KOPT-K1 (cell line): ENCODE measurements at regions not wholly inside any gene's neighbourhood (a gene's known extent, or its start where the extent isn't known, plus 50 kb on each side); places are given as distances from the start of the nearest gene placed in this dataset.
"Not testable (repeated sequence)": the region's sequence is repeated elsewhere in the genome, so short reads cannot be mapped to it uniquely, and the experiment has no call there.

Experiments used
- H3K27ac ChIP-seq: fragments of 200-600 bp; sonication (generic); 2 replicates; pipeline ENCODE4 v1.5.1; 2016; ENCODE audit warnings: antibody characterized with exemption, mild to moderate bottlenecking, low read depth, low read length; ENCODE audit not compliant: poor library complexity, severe bottlenecking
- H3K36me3 ChIP-seq: fragments of 200-600 bp; sonication (generic); 2 replicates; pipeline ENCODE4 v1.5.1; 2017; ENCODE audit warnings: antibody characterized with exemption, mild to moderate bottlenecking, low read length, moderate library complexity; ENCODE audit not compliant: insufficient read depth
- H3K9me3 ChIP-seq: fragments of 200-600 bp; sonication (generic); 2 replicates; pipeline ENCODE4 v1.5.1; 2017; ENCODE audit warnings: antibody characterized with exemption, low read length, mild to moderate bottlenecking; ENCODE audit not compliant: insufficient read depth, poor library complexity, severe bottlenecking

DNA sequence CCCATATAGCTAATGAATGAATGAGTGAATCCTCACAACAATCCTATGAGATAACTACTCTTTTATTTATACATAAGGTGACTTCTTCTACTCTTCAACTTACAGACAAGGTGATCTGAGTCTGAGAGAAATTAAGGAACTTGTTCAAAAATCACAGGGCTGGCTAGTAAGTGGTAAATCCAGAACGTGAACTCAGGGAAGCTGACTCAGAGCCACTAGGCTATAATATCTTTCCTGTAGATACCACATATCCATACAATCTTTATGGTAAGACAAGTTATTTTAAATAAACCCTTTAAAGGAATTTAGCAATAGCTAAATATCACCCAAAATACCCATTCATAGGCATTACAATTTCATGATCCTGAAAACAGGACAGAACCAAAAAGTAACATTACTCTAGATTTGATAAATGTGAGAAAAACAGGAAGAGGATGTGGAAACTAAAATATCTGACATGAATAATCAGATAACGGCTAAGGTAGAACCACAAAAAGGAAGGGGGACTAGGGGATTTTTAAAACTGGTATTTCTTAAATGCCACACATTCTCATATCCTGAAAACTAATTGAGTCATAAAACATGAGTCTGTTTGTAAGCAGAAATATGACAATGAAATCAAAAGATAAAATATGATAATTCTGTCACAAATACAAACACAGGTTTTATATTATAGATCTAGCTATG lies 119.7 kb downstream of the NBPF8 start:
- peak overlapping the region; percentile 53 for H3K27ac ChIP-seq
- H3K9me3 ChIP-seq, H3K36me3 ChIP-seq: not testable (repeated sequence)

DNA sequence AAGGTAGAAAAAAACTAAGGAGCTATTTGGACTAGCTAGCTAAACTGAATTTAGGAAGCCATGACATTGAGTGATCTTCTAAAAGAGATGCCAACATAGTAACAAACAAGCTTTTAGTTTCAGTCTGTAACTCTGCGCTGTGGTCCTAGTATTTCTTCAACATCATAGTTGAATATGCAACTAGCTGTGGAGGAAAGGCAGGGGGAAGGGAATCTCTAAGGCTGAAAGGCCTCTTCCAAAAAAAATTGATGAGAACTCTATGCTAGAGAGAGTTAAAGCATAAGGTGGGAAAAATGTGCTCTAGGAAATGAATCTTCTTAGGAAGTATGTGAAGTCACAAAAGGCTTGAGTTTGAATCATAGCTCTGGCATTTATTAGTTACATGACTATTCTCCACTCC lies 120.2 kb downstream of the NBPF8 start:
- H3K27ac ChIP-seq = peak overlapping the region; percentile 53
- H3K36me3 ChIP-seq, H3K9me3 ChIP-seq: not testable (repeated sequence)

GRCh38 chr1:120541394-120541793 lies 126.6 kb downstream of the NBPF8 start:
- H3K27ac ChIP-seq, H3K9me3 ChIP-seq, H3K36me3 ChIP-seq: not testable (repeated sequence)

GRCh38 chr1:120542365-120542764 lies 127.5 kb downstream of the NBPF8 start:
- H3K27ac ChIP-seq, H3K36me3 ChIP-seq, H3K9me3 ChIP-seq: not testable (repeated sequence)

DNA sequence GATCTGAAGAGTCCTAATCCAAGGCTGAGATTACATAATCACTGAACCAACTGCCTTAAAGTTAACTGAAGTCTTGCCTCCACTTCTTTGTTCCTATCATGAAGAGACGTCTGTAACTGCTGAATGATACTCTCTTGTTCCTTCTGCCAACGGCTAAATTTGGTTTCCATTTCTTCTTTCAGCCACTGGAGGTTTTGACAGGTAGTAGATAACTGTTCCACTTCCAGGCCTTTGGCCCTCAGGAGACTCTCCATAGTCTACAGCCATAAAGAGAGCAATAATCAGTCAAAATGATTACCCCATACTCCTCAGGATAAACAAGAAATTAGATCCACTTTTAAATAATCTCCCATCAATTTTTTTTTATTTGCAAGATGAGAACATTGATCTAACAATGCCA lies 128.1 kb downstream of the NBPF8 start:
- not testable (repeated sequence) for H3K36me3 ChIP-seq, H3K27ac ChIP-seq, H3K9me3 ChIP-seq

DNA sequence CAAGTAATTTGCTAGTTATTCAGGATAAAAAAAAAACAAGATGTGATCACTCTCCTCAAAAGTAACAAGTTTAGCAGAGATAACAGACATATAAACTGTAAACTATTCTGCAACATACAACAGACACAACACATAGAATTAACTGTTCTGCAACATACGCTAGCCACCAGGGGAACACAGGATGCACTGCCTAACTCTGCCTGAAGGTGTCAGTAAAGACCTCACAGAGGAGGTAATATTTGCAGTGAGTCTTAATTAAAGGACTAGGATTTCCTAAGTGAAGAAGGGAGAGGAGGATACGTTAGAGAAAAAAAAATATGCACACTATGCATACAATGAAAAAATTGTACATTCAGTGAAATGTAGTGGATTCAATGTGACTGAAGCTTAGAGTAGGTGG lies 129.6 kb downstream of the NBPF8 start:
- not testable (repeated sequence) for H3K27ac ChIP-seq, H3K9me3 ChIP-seq, H3K36me3 ChIP-seq

DNA sequence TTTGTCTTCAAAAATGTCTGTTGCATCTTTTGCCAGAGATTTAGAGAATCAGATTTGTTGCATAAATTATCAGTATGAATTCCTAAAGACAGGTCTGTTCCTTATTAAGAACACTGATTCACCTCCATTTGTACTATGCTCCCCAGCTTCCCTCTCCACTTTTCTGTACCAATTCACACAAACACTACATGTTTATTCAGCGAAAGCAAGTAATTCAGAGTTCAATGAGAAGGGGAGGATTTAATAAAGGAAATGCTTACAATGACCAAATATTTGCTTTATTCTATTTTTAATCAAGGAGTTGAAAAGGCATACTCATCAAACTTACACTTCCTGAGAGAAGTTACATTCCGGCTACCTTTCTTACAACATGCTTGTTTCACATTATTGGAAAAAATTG lies 135.5 kb downstream of the NBPF8 start:
- H3K27ac ChIP-seq, H3K36me3 ChIP-seq, H3K9me3 ChIP-seq: not testable (repeated sequence)

- not testable (repeated sequence) for H3K27ac ChIP-seq, H3K9me3 ChIP-seq, H3K36me3 ChIP-seq
These were observed 137.4 kb downstream of the NBPF8 start for GRCh38 chr1:120552190-120552589.

GRCh38 chr1:120557605-120558302 lies 142.9 kb downstream of the NBPF8 start:
- H3K27ac ChIP-seq = peak overlapping the region; percentile 53
- not testable (repeated sequence) for H3K9me3 ChIP-seq

GRCh38 chr1:120558303-120559060 lies 143.6 kb downstream of the NBPF8 start:
- not testable (repeated sequence) for H3K36me3 ChIP-seq, H3K9me3 ChIP-seq
- H3K27ac ChIP-seq = peak overlapping the region; percentile 53

More at GRCh38 chr1:120557605-120558302, 142.9 kb downstream of the NBPF8 start:
- H3K36me3 ChIP-seq = not testable (repeated sequence)

- peak overlapping the region; percentile 18 for H3K27ac ChIP-seq
- H3K9me3 ChIP-seq, H3K36me3 ChIP-seq: not testable (repeated sequence)
These were observed 146.9 kb downstream of the NBPF8 start for GRCh38 chr1:120561767-120562166.

DNA sequence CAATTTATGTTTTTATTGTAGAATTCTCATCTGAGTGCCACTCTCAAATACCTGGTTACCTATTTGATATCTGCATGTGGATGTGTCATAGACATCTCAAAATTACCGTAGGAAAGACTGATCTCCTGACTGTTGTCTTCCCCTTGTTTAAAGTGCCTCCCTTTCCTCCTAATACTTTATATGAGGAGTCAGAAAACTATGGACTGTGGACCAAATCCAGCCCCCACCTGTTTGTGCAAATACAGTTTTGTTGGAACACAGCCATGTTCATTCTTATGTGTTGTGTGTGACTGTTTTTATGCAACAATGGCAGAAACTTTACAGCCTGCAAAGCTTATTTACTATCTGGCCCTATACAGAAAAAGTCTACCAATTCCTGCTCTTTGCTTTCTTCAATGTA lies 150.6 kb downstream of the NBPF8 start:
- not testable (repeated sequence) for H3K27ac ChIP-seq, H3K36me3 ChIP-seq, H3K9me3 ChIP-seq

GRCh38 chr1:120567620-120568019 lies 152.8 kb downstream of the NBPF8 start:
- H3K27ac ChIP-seq, H3K36me3 ChIP-seq, H3K9me3 ChIP-seq: not testable (repeated sequence)

GRCh38 chr1:120575201-120575600 lies 148.5 kb upstream of the NBPF26 start:
- not testable (repeated sequence) for H3K9me3 ChIP-seq, H3K27ac ChIP-seq, H3K36me3 ChIP-seq

GRCh38 chr1:120582135-120582534 lies 141.6 kb upstream of the NBPF26 start:
- not testable (repeated sequence) for H3K36me3 ChIP-seq, H3K27ac ChIP-seq, H3K9me3 ChIP-seq

DNA sequence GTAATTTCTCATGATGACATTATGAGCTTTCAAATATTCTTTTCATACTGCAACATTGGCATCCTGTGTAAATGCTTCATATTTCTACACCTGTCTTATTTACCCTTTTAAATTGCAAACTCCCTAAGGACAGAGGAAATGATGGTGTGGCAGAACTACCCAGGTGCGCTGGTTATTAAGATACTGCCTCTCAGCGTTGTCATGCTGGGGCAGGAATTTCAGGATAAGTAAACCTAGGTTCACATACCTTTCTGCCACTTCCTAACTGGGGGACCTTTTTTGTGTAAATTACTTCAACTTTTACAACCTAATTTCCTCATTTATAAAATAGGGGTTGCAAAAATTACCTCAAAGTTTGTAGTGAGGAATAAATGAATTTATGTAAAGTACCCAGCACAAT lies 137.7 kb upstream of the NBPF26 start:
- H3K36me3 ChIP-seq, H3K27ac ChIP-seq, H3K9me3 ChIP-seq: not testable (repeated sequence)
